ENCODE measurements at regions not wholly inside any gene's neighbourhood (a gene's known extent, or its start where the extent isn't known, plus 50 kb on each side); places are given as distances from the start of the nearest gene placed in this dataset.

DNA sequence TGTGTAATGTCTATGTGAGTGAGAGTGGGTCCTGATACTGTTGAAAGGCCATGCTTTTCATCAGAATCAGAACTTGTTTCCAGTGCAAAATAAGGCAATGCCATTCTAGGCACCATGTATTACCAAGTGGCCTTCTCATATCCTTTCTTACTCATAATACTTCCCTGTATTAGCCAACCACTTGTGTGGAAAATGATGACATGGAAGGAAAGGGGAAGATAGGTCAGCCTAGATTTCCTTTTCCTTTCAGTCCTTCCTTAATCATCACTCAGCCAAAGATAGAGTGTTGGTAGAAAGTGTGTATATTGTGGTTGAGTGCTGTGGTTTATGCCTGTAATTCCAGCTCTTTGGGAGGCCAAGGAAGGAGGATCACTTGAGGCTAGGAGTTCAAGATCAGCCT lies 158.6 kb upstream of the PREP start:
- H3K4me2 ChIP-seq = no peak overlapping the region
- no peaks in the 10 kb centered on the region for H3K9me3 ChIP-seq
- H3K9me2 ChIP-seq = no peaks in the 10 kb centered on the region
- H3K9ac ChIP-seq = no peak overlapping the region
- no peaks in the 10 kb centered on the region for H3K27me3 ChIP-seq (ENCODE audit: insufficient read depth)
- no peak for DNase-seq
- CTCF ChIA-PET = no interaction called here
- peaks cover 10% of the 10 kb centered on the region for H3F3A ChIP-seq (replicated peaks; ENCODE audit: insufficient read depth)
- no peak overlapping the region for H3K27ac ChIP-seq (ENCODE audit: low read depth in 2 of 2, low read length in 1 of 2)
- H4K20me1 ChIP-seq (ENCODE audit: insufficient read depth) = no peaks in the 10 kb centered on the region
- H3K36me3 ChIP-seq (replicated peaks in 1 of 2; ENCODE audit: control insufficient read depth in 1 of 2, insufficient read depth in 2 of 2, low read length in 1 of 2) = no peaks in the 10 kb centered on the region
- POLR2A ChIA-PET = no interaction called here
- peaks cover 0 to 3% of the 10 kb centered on the region in 2 experiments; a peak in 1 of 4 replicates for H3K4me1 ChIP-seq (ENCODE audit: control insufficient read depth in 1 of 2, insufficient read depth in 2 of 2, low read depth in 1 of 2, low read length in 1 of 2)
- H3K4me3 ChIP-seq (ENCODE audit: low read depth in 2 of 2, low read length in 1 of 2) = no peak overlapping the region
- no peak overlapping the region for H2AFZ ChIP-seq (ENCODE audit: low read depth)
- no peak for TF ChIP-seq USF2 (IDR thresholded peaks at IDR 0.05; ENCODE audit: borderline replicate concordance, low read depth, low read length)
- TF ChIP-seq RAD21 (IDR thresholded peaks at IDR 0.05; ENCODE audit: low read length) = no peak
- TF ChIP-seq TAF1 (IDR thresholded peaks at IDR 0.05; ENCODE audit: borderline replicate concordance, low read depth, low read length) = no peak
- TF ChIP-seq MXI1 (IDR thresholded peaks at IDR 0.05; ENCODE audit: low read depth, low read length) = no peak
- no peak for TF ChIP-seq YY1 (IDR thresholded peaks at IDR 0.05; ENCODE audit: low read depth)
- TF ChIP-seq NRF1 (IDR thresholded peaks at IDR 0.05; ENCODE audit: low read depth, low read length) = no peak
- TF ChIP-seq, protein P1, sequence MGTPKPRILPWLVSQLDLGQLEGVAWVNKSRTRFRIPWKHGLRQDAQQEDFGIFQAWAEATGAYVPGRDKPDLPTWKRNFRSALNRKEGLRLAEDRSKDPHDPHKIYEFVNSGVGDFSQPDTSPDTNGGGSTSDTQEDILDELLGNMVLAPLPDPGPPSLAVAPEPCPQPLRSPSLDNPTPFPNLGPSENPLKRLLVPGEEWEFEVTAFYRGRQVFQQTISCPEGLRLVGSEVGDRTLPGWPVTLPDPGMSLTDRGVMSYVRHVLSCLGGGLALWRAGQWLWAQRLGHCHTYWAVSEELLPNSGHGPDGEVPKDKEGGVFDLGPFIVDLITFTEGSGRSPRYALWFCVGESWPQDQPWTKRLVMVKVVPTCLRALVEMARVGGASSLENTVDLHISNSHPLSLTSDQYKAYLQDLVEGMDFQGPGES (IDR thresholded peaks at IDR 0.05; ENCODE audit: low read depth, low read length) = no peak
- no peak for TF ChIP-seq FOXM1 (IDR thresholded peaks at IDR 0.05; ENCODE audit: low read depth)
- no peak for TF ChIP-seq RXRA (IDR thresholded peaks at IDR 0.05; ENCODE audit: borderline replicate concordance, low read depth)
- no peak for TF ChIP-seq MEF2A (IDR thresholded peaks at IDR 0.05; ENCODE audit: borderline replicate concordance, low read depth)
- H3K79me2 ChIP-seq (ENCODE audit: insufficient read depth) = no peaks in the 10 kb centered on the region

DNA sequence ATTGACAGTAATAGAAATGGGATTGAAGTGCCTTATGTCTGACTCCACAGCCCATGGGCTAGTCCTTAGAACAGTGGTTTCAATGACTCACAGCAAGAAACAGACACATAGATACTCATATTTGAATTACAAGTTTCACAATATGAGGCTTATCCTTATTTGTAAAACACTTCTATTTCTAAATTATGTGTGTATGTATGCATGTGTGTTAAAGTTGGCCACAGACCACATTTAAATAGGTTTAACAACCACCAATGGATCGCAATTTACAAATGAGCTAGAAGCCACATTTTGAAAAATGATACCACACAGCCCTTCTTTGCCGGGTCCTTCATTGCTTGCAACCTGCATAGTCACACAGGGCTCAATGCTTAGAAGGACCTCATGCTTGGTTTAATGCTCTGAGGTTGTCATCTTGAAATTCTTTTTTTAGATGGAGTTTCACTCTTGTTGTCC lies 157.8 kb upstream of the PREP start:
- H4K20me1 ChIP-seq (ENCODE audit: insufficient read depth) = no peaks in the 10 kb centered on the region
- POLR2A ChIA-PET = no interaction called here
- H2AFZ ChIP-seq (ENCODE audit: low read depth) = peak overlapping the region; percentile 53; the same call in 1 of the 2 replicates
- H3K4me3 ChIP-seq (ENCODE audit: low read depth in 2 of 2, low read length in 1 of 2) = no peak overlapping the region
- H3K9me2 ChIP-seq = no peaks in the 10 kb centered on the region
- 45% methylated on average over 2 of the region's 2 CpGs for WGBS (ENCODE audit: low lambda C conversion rate)
- no peaks in the 10 kb centered on the region for H3K79me2 ChIP-seq (ENCODE audit: insufficient read depth)
- H3K9ac ChIP-seq = no peak overlapping the region
- CTCF ChIA-PET = no interaction called here
- TF ChIP-seq RFX5 (IDR thresholded peaks at IDR 0.05; ENCODE audit: low read length) (no peak), EP300 (IDR thresholded peaks at IDR 0.05; ENCODE audit: borderline replicate concordance in 1 of 2, low read depth in 1 of 2, low read length in 1 of 2) (no peak), RAD21 (IDR thresholded peaks at IDR 0.05; ENCODE audit: low read length) (no peak), NFIC (IDR thresholded peaks at IDR 0.05; ENCODE audit: borderline replicate concordance) (no peak), MXI1 (IDR thresholded peaks at IDR 0.05; ENCODE audit: low read depth, low read length) (no peak), YY1 (IDR thresholded peaks at IDR 0.05; ENCODE audit: low read depth) (no peak), FOXJ3 (CRISPR knock-in tag; IDR thresholded peaks at IDR 0.05) (no peak), PBX3 (IDR thresholded peaks at IDR 0.05) (no peak), EZH2phosphoT487 (IDR thresholded peaks at IDR 0.05; ENCODE audit: borderline replicate concordance, low read depth) (no peak), TCF12 (IDR thresholded peaks at IDR 0.05) (no peak), JUND (IDR thresholded peaks at IDR 0.05) (no peak; the same call in 1 of the 2 replicates), FOSL2 (IDR thresholded peaks at IDR 0.05; ENCODE audit: borderline replicate concordance, low read depth) (no peak), NRF1 (IDR thresholded peaks at IDR 0.05; ENCODE audit: low read depth, low read length) (no peak), GATA2 (CRISPR knock-in tag; IDR thresholded peaks at IDR 0.05) (no peak), POLR2AphosphoS5 (IDR thresholded peaks at IDR 0.05; ENCODE audit: low read depth, low read length) (no peak)
- TF ChIP-seq, protein P2, sequence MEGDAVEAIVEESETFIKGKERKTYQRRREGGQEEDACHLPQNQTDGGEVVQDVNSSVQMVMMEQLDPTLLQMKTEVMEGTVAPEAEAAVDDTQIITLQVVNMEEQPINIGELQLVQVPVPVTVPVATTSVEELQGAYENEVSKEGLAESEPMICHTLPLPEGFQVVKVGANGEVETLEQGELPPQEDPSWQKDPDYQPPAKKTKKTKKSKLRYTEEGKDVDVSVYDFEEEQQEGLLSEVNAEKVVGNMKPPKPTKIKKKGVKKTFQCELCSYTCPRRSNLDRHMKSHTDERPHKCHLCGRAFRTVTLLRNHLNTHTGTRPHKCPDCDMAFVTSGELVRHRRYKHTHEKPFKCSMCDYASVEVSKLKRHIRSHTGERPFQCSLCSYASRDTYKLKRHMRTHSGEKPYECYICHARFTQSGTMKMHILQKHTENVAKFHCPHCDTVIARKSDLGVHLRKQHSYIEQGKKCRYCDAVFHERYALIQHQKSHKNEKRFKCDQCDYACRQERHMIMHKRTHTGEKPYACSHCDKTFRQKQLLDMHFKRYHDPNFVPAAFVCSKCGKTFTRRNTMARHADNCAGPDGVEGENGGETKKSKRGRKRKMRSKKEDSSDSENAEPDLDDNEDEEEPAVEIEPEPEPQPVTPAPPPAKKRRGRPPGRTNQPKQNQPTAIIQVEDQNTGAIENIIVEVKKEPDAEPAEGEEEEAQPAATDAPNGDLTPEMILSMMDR (IDR thresholded peaks at IDR 0.05) = no peak
- TF ChIP-seq, protein P1 (IDR thresholded peaks at IDR 0.05; ENCODE audit: low read depth, low read length) = no peak
- no peaks in the 10 kb centered on the region for H3K4me1 ChIP-seq (ENCODE audit: control insufficient read depth in 1 of 2, insufficient read depth in 2 of 2, low read depth in 1 of 2, low read length in 1 of 2)
- H3K9me3 ChIP-seq = peaks cover 6% of the 10 kb centered on the region; the same call in 1 of the 2 replicates
- no peaks in the 10 kb centered on the region for H3K27me3 ChIP-seq (ENCODE audit: insufficient read depth)
- H3F3A ChIP-seq (replicated peaks; ENCODE audit: insufficient read depth) = peaks cover 8% of the 10 kb centered on the region
- H3K36me3 ChIP-seq (replicated peaks in 1 of 2; ENCODE audit: control insufficient read depth in 1 of 2, insufficient read depth in 2 of 2, low read length in 1 of 2) = no peaks in the 10 kb centered on the region
- H3K27ac ChIP-seq (ENCODE audit: low read depth in 2 of 2, low read length in 1 of 2) = no peak overlapping the region
- H3K4me2 ChIP-seq = no peak overlapping the region
- no peak for DNase-seq
